GM23338 (cell line): ENCODE measurements at regions not wholly inside any gene's neighbourhood (a gene's known extent, or its start where the extent isn't known, plus 50 kb on each side); places are given as distances from the start of the nearest gene placed in this dataset.

Experiments
- ATAC-seq: fragments of 200-7000 bp; cut with Tn5 transposase; 3 replicates; pipeline ENCODE4 v1.9.1; 2020
- DNase-seq: peaks from one replicate; pipeline ENCODE4 v3.0.0-alpha.2; 2015; ENCODE audit warnings: low spot score
- H2AFZ ChIP-seq: fragments of 200-600 bp; sonication (generic); 2 replicates; pipeline ENCODE4 v1.8.0; 2016; ENCODE audit warnings: antibody characterized with exemption, mild to moderate bottlenecking, moderate library complexity
- H3F3A ChIP-seq: fragments of 200-600 bp; sonication (generic); replicated peaks from 2 replicates; pipeline ENCODE4 v1.8.0; 2017; ENCODE audit warnings: antibody characterized with exemption, mixed run types, low read depth
- H3K27ac ChIP-seq: fragments of 200-600 bp; sonication (generic); 2 replicates; pipeline ENCODE4 v1.6.1; 2016; ENCODE audit warnings: low read depth
- H3K27me3 ChIP-seq: fragments of 200-600 bp; sonication (generic); 2 replicates; pipeline ENCODE4 v1.8.0; 2016; ENCODE audit warnings: mild to moderate bottlenecking, mixed run types, moderate library complexity; ENCODE audit not compliant: insufficient read depth
- H3K36me3 ChIP-seq: fragments of 200-600 bp; sonication (generic); 2 replicates; pipeline ENCODE4 v1.8.0; 2016; ENCODE audit warnings: mild to moderate bottlenecking; ENCODE audit not compliant: insufficient read depth
- H3K4me1 ChIP-seq: fragments of 200-600 bp; sonication (generic); 2 replicates; pipeline ENCODE4 v1.8.0; 2016; ENCODE audit warnings: mild to moderate bottlenecking, moderate library complexity; ENCODE audit not compliant: insufficient read depth
- H3K4me2 ChIP-seq: fragments of 200-600 bp; sonication (generic); 2 replicates; pipeline ENCODE4 v1.7.1; 2017; ENCODE audit warnings: mixed run types
- H3K4me3 ChIP-seq: fragments of 200-600 bp; sonication (generic); 2 replicates; pipeline ENCODE4 v1.6.1; 2016; ENCODE audit warnings: mixed run types
- H3K79me2 ChIP-seq: fragments of 200-600 bp; sonication (generic); replicated peaks from 2 replicates; pipeline ENCODE4 v1.8.0; 2017; ENCODE audit warnings: mild to moderate bottlenecking; ENCODE audit not compliant: insufficient read depth
- H3K9me2 ChIP-seq: fragments of 200-600 bp; sonication (generic); 2 replicates; pipeline ENCODE4 v1.8.0; 2017; ENCODE audit not compliant: insufficient read depth
- H4K20me1 ChIP-seq: fragments of 200-600 bp; sonication (generic); replicated peaks from 2 replicates; pipeline ENCODE4 v1.8.0; 2017; ENCODE audit warnings: mild to moderate bottlenecking; ENCODE audit not compliant: insufficient read depth
- H3K27ac Mint-ChIP-seq: 2 replicates; pipeline ENCODE4 v1.8.0; 2020; ENCODE audit warnings: inconsistent platforms, mild to moderate bottlenecking, moderate library complexity, mixed read lengths
- H3K27me3 Mint-ChIP-seq: 3 replicates; pipeline ENCODE4 v1.8.0; 2022; ENCODE audit warnings: low read depth, mild to moderate bottlenecking, moderate library complexity, mixed read lengths, inconsistent platforms; ENCODE audit not compliant: insufficient read depth, poor library complexity
- H3K36me3 Mint-ChIP-seq: 3 replicates; pipeline ENCODE4 v1.8.0; 2021; ENCODE audit warnings: low read depth, mild to moderate bottlenecking, inconsistent platforms, moderate library complexity, mixed read lengths
- H3K4me1 Mint-ChIP-seq: 3 replicates; pipeline ENCODE4 v1.8.0; 2020; ENCODE audit warnings: mild to moderate bottlenecking, inconsistent platforms, mixed read lengths
- H3K4me3 Mint-ChIP-seq: 3 replicates; pipeline ENCODE4 v1.8.0; 2021; ENCODE audit warnings: moderate library complexity, mild to moderate bottlenecking, inconsistent platforms, mixed read lengths
- H3K9me3 Mint-ChIP-seq: 3 replicates; pipeline ENCODE4 v1.8.0; 2020; ENCODE audit warnings: moderate library complexity, mild to moderate bottlenecking, inconsistent platforms, mixed read lengths
- EZH2 ChIP-seq: fragments of 200-600 bp; sonication (generic); IDR thresholded peaks from one replicate; pipeline ENCODE4 v1.8.0; 2017; ENCODE audit warnings: antibody characterized with exemption, mild to moderate bottlenecking, low read depth; ENCODE audit not compliant: unreplicated experiment
- NANOG ChIP-seq: IDR thresholded peaks from 2 replicates; pipeline ENCODE4 v1.6.1; 2016; ENCODE audit warnings: antibody characterized with exemption, borderline replicate concordance
- REST ChIP-seq: IDR thresholded peaks from one replicate; pipeline ENCODE4 v1.6.1; 2018; ENCODE audit warnings: antibody characterized with exemption; ENCODE audit not compliant: unreplicated experiment
- STAT1 ChIP-seq: IDR thresholded peaks from one replicate; pipeline ENCODE4 v1.6.1; 2016; ENCODE audit warnings: antibody characterized with exemption; ENCODE audit not compliant: unreplicated experiment
- ZNF114 ChIP-seq: fragments of 250-450 bp; sonication (Bioruptor Pico); IDR thresholded peaks from 2 replicates; pipeline ENCODE4 v1.5.0; 2020; ENCODE audit warnings: mild to moderate bottlenecking, moderate library complexity
- ZNF331 ChIP-seq: fragments of 250-450 bp; sonication (Bioruptor Pico); IDR thresholded peaks from 2 replicates; pipeline ENCODE4 v1.5.0; 2020; ENCODE audit warnings: low read depth, mild to moderate bottlenecking, moderate library complexity
- ZNF462 ChIP-seq: fragments of 250-450 bp; sonication (Bioruptor Pico); IDR thresholded peaks from 2 replicates; pipeline ENCODE4 v1.5.0; 2020; ENCODE audit warnings: mild to moderate bottlenecking, moderate library complexity

- TF ChIP-seq ZNF462 (no peak), REST (no peak), STAT1 (no peak)
Observed at GRCh38 chr3:76400141-76400540, 614.8 kb upstream of the ZNF717 start (continued).

GRCh38 chr3:76402926-76403325 lies 617.6 kb upstream of the ZNF717 start:
- Mint-ChIP-seq H3K27ac (no peak overlapping the region), H3K4me3 (no peak overlapping the region), H3K9me3 (no peaks in the 10 kb centered on the region), H3K36me3 (no peaks in the 10 kb centered on the region), H3K27me3 (no peaks in the 10 kb centered on the region), H3K4me1 (peaks cover 14% of the 10 kb centered on the region; the same call in 2 of the 3 replicates)
- no peaks in the 10 kb centered on the region for H3K9me2 ChIP-seq
- no peaks in the 10 kb centered on the region for H3K79me2 ChIP-seq
- no peaks in the 10 kb centered on the region; the same call in 1 of the 2 replicates for H3K4me1 ChIP-seq
- no peak overlapping the region for H2AFZ ChIP-seq
- DNase-seq (no peak), ATAC-seq (no peak)
- H3K27me3 ChIP-seq = no peaks in the 10 kb centered on the region
- no peak overlapping the region for H3K27ac ChIP-seq
- no peaks in the 10 kb centered on the region for H3K36me3 ChIP-seq
- H4K20me1 ChIP-seq = no peaks in the 10 kb centered on the region
- H3K4me2 ChIP-seq = no peak overlapping the region
- no peak overlapping the region for H3K4me3 ChIP-seq
- no peaks in the 10 kb centered on the region for H3F3A ChIP-seq
- no peak for TF ChIP-seq ZNF114 (CRISPR knock-in tag)
- TF ChIP-seq NANOG = no peak
- no peak for TF ChIP-seq ZNF462
- TF ChIP-seq EZH2 = no peak
- no peak for TF ChIP-seq STAT1
- no peak for TF ChIP-seq ZNF331
